K562 (cell line): ENCODE measurements at regions not wholly inside any gene's neighbourhood (a gene's known extent, or its start where the extent isn't known, plus 50 kb on each side); places are given as distances from the start of the nearest gene placed in this dataset.

ENCODE experiments used
- POLR2A ChIP-seq: fragments of 450-650 bp; conservative IDR thresholded peaks from 2 replicates; pipeline ENCODE4 v1.6.1; 2016
- ZNF75A ChIP-seq: fragments of 450-650 bp; formaldehyde crosslinking; IDR thresholded peaks from 2 replicates; pipeline ENCODE4 v1.4.0; 2020; ENCODE audit warnings: mild to moderate bottlenecking

GRCh38 chr6:90669846-90670245, 83.0 kb upstream of the MAP3K7 start:
- no peak for TF ChIP-seq POLR2A
- TF ChIP-seq ZNF75A (CRISPR knock-in tag): no peak
